Mesenchymal stem cell (in vitro differentiated cells and primary cell): ENCODE measurements at regions not wholly inside any gene's neighbourhood (a gene's known extent, or its start where the extent isn't known, plus 50 kb on each side); places are given as distances from the start of the nearest gene placed in this dataset.
A peak's percentile ranks its signal among the peaks of the same experiment; 100 is the strongest.

ENCODE experiments used
- DNase-seq: peaks from one replicate; pipeline ENCODE4 v3.0.0-alpha.2; 2013
- H2AFZ ChIP-seq: one replicate; pipeline ENCODE4 v1.6.1; 2013; ENCODE audit warnings: low read depth, mild to moderate bottlenecking, control low read depth, inconsistent platforms, low read length, moderate library complexity
- H2AK5ac ChIP-seq: 2 replicates; pipeline ENCODE4 v1.6.1; 2013; ENCODE audit warnings: low read length, moderate library complexity, mild to moderate bottlenecking, inconsistent platforms; ENCODE audit not compliant: severe bottlenecking
- H2BK120ac ChIP-seq: one replicate; pipeline ENCODE4 v1.6.1; 2013; ENCODE audit warnings: low read depth, mild to moderate bottlenecking, inconsistent platforms, low read length, moderate library complexity
- H2BK12ac ChIP-seq, 2 experiments: one replicate each; pipeline ENCODE4 v1.6.1; 2013; ENCODE audit warnings: inconsistent platforms in 2 of 2, low read length in 2 of 2, mild to moderate bottlenecking in 2 of 2, moderate library complexity in 2 of 2, control low read depth in 1 of 2
- H2BK15ac ChIP-seq: one replicate; pipeline ENCODE4 v1.6.1; 2013; ENCODE audit warnings: mild to moderate bottlenecking, low read depth, inconsistent platforms; ENCODE audit not compliant: poor library complexity, severe bottlenecking
- H2BK5ac ChIP-seq: 2 replicates; pipeline ENCODE4 v1.6.1; 2013; ENCODE audit warnings: low read depth, mild to moderate bottlenecking, low read length, control low read depth, inconsistent platforms; ENCODE audit not compliant: poor library complexity, severe bottlenecking
- H3K14ac ChIP-seq, 2 experiments: one replicate each; pipeline ENCODE4 v1.6.1; 2013; ENCODE audit warnings: inconsistent platforms in 2 of 2, low read length in 2 of 2, control low read depth in 1 of 2, mild to moderate bottlenecking in 1 of 2, moderate library complexity in 1 of 2
- H3K18ac ChIP-seq, 2 experiments: one replicate each; pipeline ENCODE4 v1.6.1; 2013; ENCODE audit warnings: inconsistent platforms in 2 of 2, low read length in 2 of 2, control low read depth in 1 of 2, low read depth in 1 of 2, mild to moderate bottlenecking in 1 of 2
- H3K23ac ChIP-seq, 2 experiments: one replicate each; pipeline ENCODE4 v1.6.1; 2013; ENCODE audit warnings: inconsistent platforms in 2 of 2, low read length in 2 of 2, mild to moderate bottlenecking in 2 of 2, moderate library complexity in 2 of 2, control low read depth in 1 of 2
- H3K27ac ChIP-seq: 2 replicates; pipeline ENCODE4 v1.5.1; 2013; ENCODE audit warnings: mild to moderate bottlenecking, moderate library complexity, low read length, control low read depth, inconsistent platforms; ENCODE audit not compliant: poor library complexity, severe bottlenecking
- H3K27me3 ChIP-seq, 2 experiments: 2 replicates each; pipeline versions ENCODE4 v1.6.1 to v1.7.0; 2013; ENCODE audit warnings: low read length in 2 of 2, mild to moderate bottlenecking in 2 of 2, moderate library complexity in 2 of 2, control low read depth in 1 of 2, inconsistent platforms in 1 of 2; ENCODE audit not compliant: control insufficient read depth in 1 of 2, insufficient read depth in 1 of 2
- H3K36me3 ChIP-seq, 2 experiments: 2 replicates each; pipeline versions ENCODE4 v1.6.1 to v1.7.0; 2013; ENCODE audit warnings: low read length in 2 of 2, control low read depth in 1 of 2, inconsistent platforms in 1 of 2, low read depth in 1 of 2, mild to moderate bottlenecking in 1 of 2; ENCODE audit not compliant: insufficient read depth in 2 of 2, control insufficient read depth in 1 of 2
- H3K4ac ChIP-seq, 2 experiments: one replicate each; pipeline ENCODE4 v1.6.1; 2013; ENCODE audit warnings: inconsistent platforms in 2 of 2, low read length in 2 of 2, mild to moderate bottlenecking in 2 of 2, moderate library complexity in 2 of 2, control low read depth in 1 of 2, low read depth in 1 of 2
- H3K4me1 ChIP-seq: 2 replicates; pipeline ENCODE4 v1.6.1; 2013; ENCODE audit warnings: low read depth, low read length, control low read depth; ENCODE audit not compliant: control insufficient read depth, insufficient read depth
- H3K4me2 ChIP-seq: 2 replicates; pipeline ENCODE4 v1.6.1; 2013; ENCODE audit warnings: low read length, mild to moderate bottlenecking, inconsistent platforms; ENCODE audit not compliant: poor library complexity, severe bottlenecking
- H3K4me3 ChIP-seq, 2 experiments: 2 replicates each; pipeline versions ENCODE4 v1.5.1 to v1.7.0; 2013; ENCODE audit warnings: low read length in 2 of 2, mild to moderate bottlenecking in 2 of 2, control low read depth in 1 of 2, low read depth in 1 of 2; ENCODE audit not compliant: insufficient read depth in 1 of 2
- H3K79me1 ChIP-seq: replicated peaks from 2 replicates; pipeline ENCODE4 v1.6.1; 2013; ENCODE audit warnings: mild to moderate bottlenecking, control low read depth, low read length, inconsistent platforms; ENCODE audit not compliant: poor library complexity, severe bottlenecking
- H3K9ac ChIP-seq: 2 replicates; pipeline ENCODE4 v1.7.0; 2013; ENCODE audit warnings: mild to moderate bottlenecking, low read length, moderate library complexity
- H3K9me3 ChIP-seq: 2 replicates; pipeline ENCODE4 v1.7.0; 2013; ENCODE audit warnings: mild to moderate bottlenecking, low read length; ENCODE audit not compliant: control insufficient read depth
- H4K8ac ChIP-seq: one replicate; pipeline ENCODE4 v1.6.1; 2013; ENCODE audit warnings: inconsistent platforms, mild to moderate bottlenecking, low read length, moderate library complexity
- H4K91ac ChIP-seq: one replicate; pipeline ENCODE4 v1.6.1; 2013; ENCODE audit warnings: mild to moderate bottlenecking, low read length, inconsistent platforms
- WGBS: methylation state at CpG from one replicate; pipeline ENCODE4 v1.1.7; 2013; ENCODE audit warnings: mixed read lengths; 5-methylcytosine and 5-hydroxymethylcytosine counted together

- Histone ChIP-seq H3K27ac (no peak overlapping the region), H3K79me1 (no peaks in the 10 kb centered on the region), H3K9me3 (peaks cover 1% of the 10 kb centered on the region), H4K8ac (no peak overlapping the region), H2BK120ac (no peak overlapping the region), H3K4ac (no peak overlapping the region), H3K9ac (no peak overlapping the region), H3K36me3 (no peaks in the 10 kb centered on the region), H3K18ac (no peak overlapping the region), H2AK5ac (no peak overlapping the region), H2BK12ac (no peak overlapping the region), H3K4me1 (peaks cover 4% of the 10 kb centered on the region), H4K91ac (no peak overlapping the region), H3K23ac (no peak overlapping the region), H3K14ac (no peak overlapping the region), H2AFZ (no peak overlapping the region), H2BK5ac (no peak overlapping the region), H3K4me3 (no peak overlapping the region), H3K4me2 (no peak overlapping the region), H3K27me3 (no peaks in the 10 kb centered on the region), H2BK15ac (no peak overlapping the region)
- WGBS, result 95% methylated on average over 3 of the region's 3 CpGs
- DNase-seq, result no peak
These were observed 570.6 kb downstream of the EFNA5 start for GRCh38 chr5:107100121-107100520.

GRCh38 chr5:107099506-107099905 lies 571.2 kb downstream of the EFNA5 start:
- no peak overlapping the region for H3K14ac ChIP-seq
- no peak overlapping the region for H2BK120ac ChIP-seq
- H2AFZ ChIP-seq, result no peak overlapping the region
- H3K18ac ChIP-seq, result no peak overlapping the region
- DNase-seq, result no peak
- H3K9ac ChIP-seq, result no peak overlapping the region
- H3K4me1 ChIP-seq, result peaks cover 3% of the 10 kb centered on the region
- no peak overlapping the region for H3K23ac ChIP-seq
- no peak overlapping the region for H3K27ac ChIP-seq
- H3K27me3 ChIP-seq, result no peaks in the 10 kb centered on the region
- H2BK15ac ChIP-seq, result no peak overlapping the region
- no peak overlapping the region for H3K4me3 ChIP-seq
- H3K4ac ChIP-seq, result no peak overlapping the region
- H2BK5ac ChIP-seq, result no peak overlapping the region
- peaks cover 4% of the 10 kb centered on the region for H3K9me3 ChIP-seq
- no peak overlapping the region for H2AK5ac ChIP-seq
- WGBS, result 98% methylated on average over 3 of the region's 4 CpGs
- no peak overlapping the region for H4K91ac ChIP-seq
- H4K8ac ChIP-seq, result no peak overlapping the region
- H2BK12ac ChIP-seq, result no peak overlapping the region
- no peaks in the 10 kb centered on the region for H3K79me1 ChIP-seq
- no peak overlapping the region for H3K4me2 ChIP-seq
- no peaks in the 10 kb centered on the region for H3K36me3 ChIP-seq

GRCh38 chr5:107092695-107093094 lies 578.0 kb downstream of the EFNA5 start:
- Histone ChIP-seq H3K14ac (no peak overlapping the region), H3K18ac (no peak overlapping the region)

GRCh38 chr5:107090506-107090905 lies 580.2 kb downstream of the EFNA5 start:
- DNase-seq, result peak; percentile 58

More at GRCh38 chr5:107092695-107093094, 578.0 kb downstream of the EFNA5 start:
- H3K9me3 ChIP-seq, result peaks cover 16% of the 10 kb centered on the region
- no peak overlapping the region for H3K4me3 ChIP-seq
- no peak overlapping the region for H4K8ac ChIP-seq
- H2AFZ ChIP-seq, result no peak overlapping the region
- no peaks in the 10 kb centered on the region for H3K36me3 ChIP-seq
- no peak overlapping the region for H2BK15ac ChIP-seq
- DNase-seq, result no peak
- H3K4me2 ChIP-seq, result no peak overlapping the region
- H2BK120ac ChIP-seq, result no peak overlapping the region
- H4K91ac ChIP-seq, result no peak overlapping the region
- no peak overlapping the region for H2BK5ac ChIP-seq
- no peak overlapping the region for H3K27ac ChIP-seq
- H3K79me1 ChIP-seq, result no peaks in the 10 kb centered on the region
- no peaks in the 10 kb centered on the region for H3K27me3 ChIP-seq
- no peak overlapping the region for H3K4ac ChIP-seq
- no peaks in the 10 kb centered on the region for H3K4me1 ChIP-seq
- H2AK5ac ChIP-seq, result no peak overlapping the region
- H3K23ac ChIP-seq, result no peak overlapping the region
- no peak overlapping the region for H3K9ac ChIP-seq
- no peak overlapping the region for H2BK12ac ChIP-seq

More at GRCh38 chr5:107090506-107090905, 580.2 kb downstream of the EFNA5 start:
- no peaks in the 10 kb centered on the region for H3K36me3 ChIP-seq
- no peak overlapping the region for H3K23ac ChIP-seq
- H3K18ac ChIP-seq, result no peak overlapping the region
- no peak overlapping the region for H3K27ac ChIP-seq
- no peak overlapping the region for H3K4me3 ChIP-seq
- no peak overlapping the region for H2AK5ac ChIP-seq
- H2AFZ ChIP-seq, result no peak overlapping the region
- H3K79me1 ChIP-seq, result no peaks in the 10 kb centered on the region
- no peaks in the 10 kb centered on the region for H3K27me3 ChIP-seq
- H3K4ac ChIP-seq, result no peak overlapping the region
- H2BK120ac ChIP-seq, result no peak overlapping the region
- no peak overlapping the region for H3K9ac ChIP-seq
- H3K14ac ChIP-seq, result no peak overlapping the region
- H4K8ac ChIP-seq, result no peak overlapping the region
- H3K4me1 ChIP-seq, result no peaks in the 10 kb centered on the region
- H2BK5ac ChIP-seq, result no peak overlapping the region
- no peak overlapping the region for H2BK15ac ChIP-seq
- no peak overlapping the region for H4K91ac ChIP-seq
- no peak overlapping the region for H3K4me2 ChIP-seq
- no peak overlapping the region for H2BK12ac ChIP-seq
- H3K9me3 ChIP-seq, result peaks cover 16% of the 10 kb centered on the region
